ENCODE measurements at regions not wholly inside any gene's neighbourhood (a gene's known extent, or its start where the extent isn't known, plus 50 kb on each side); places are given as distances from the start of the nearest gene placed in this dataset.

GRCh38 chr5:107104040-107104995 is 566.4 kb downstream of the EFNA5 start:
- TF ChIP-seq CTCF (conservative IDR thresholded peaks at IDR 0.05; ENCODE audit: low read length) (peak; percentile 78), EZH2phosphoT487 (IDR thresholded peaks at IDR 0.05; ENCODE audit: borderline replicate concordance, low read depth, low read length) (no peak)
